HEK293 (cell line): ENCODE measurements at regions not wholly inside any gene's neighbourhood (a gene's known extent, or its start where the extent isn't known, plus 50 kb on each side); places are given as distances from the start of the nearest gene placed in this dataset.

Experiments
- CTCF ChIA-PET: fragments of 350-600 bp; formaldehyde crosslinking; extraction: SDS; loops from one replicate; lab custom pipeline; 2021; ENCODE audit warnings: antibody characterized with exemption; lab: Yijun Ruan, JAX
- POLR2A ChIA-PET: fragments of 300-600 bp; formaldehyde crosslinking; extraction: SDS; loops from one replicate; lab custom pipeline; 2020; ENCODE audit warnings: antibody characterized with exemption, inconsistent platforms; lab: Yijun Ruan, JAX
- H3K27ac ChIP-seq: fragments of 200-500 bp; sonication (Bioruptor generic); 2 replicates; pipeline ENCODE4 v1.5.1; 2014; ENCODE audit warnings: low read depth, low read length, control low read depth, inconsistent platforms; ENCODE audit errors: extremely low read depth
- H3K36me3 ChIP-seq, 2 experiments: fragments of 200-500 bp in 1 of 2; sonication (Bioruptor generic) in 1 of 2; 1 replicate in 1 of 2; 2 replicates in 1 of 2; pipeline ENCODE4 v1.5.1; 2014 to 2017; ENCODE audit warnings: inconsistent platforms in 2 of 2, low read length in 2 of 2; ENCODE audit not compliant: control insufficient read depth in 2 of 2, insufficient read depth in 1 of 2
- H3K4me1 ChIP-seq: fragments of 200-500 bp; sonication (Bioruptor generic); 2 replicates; pipeline ENCODE4 v1.5.1; 2014; ENCODE audit warnings: mild to moderate bottlenecking, low read length, inconsistent platforms; ENCODE audit not compliant: control insufficient read depth, insufficient read depth
- H3K4me3 ChIP-seq: 2 replicates; pipeline ENCODE4 v1.5.1; 2011; ENCODE audit warnings: low read depth, mild to moderate bottlenecking, control low read depth, low read length, moderate library complexity
- H3K9me3 ChIP-seq: fragments of 200-500 bp; sonication (Bioruptor generic); 2 replicates; pipeline ENCODE4 v1.5.1; 2014; ENCODE audit warnings: low read depth, low read length, inconsistent platforms; ENCODE audit not compliant: control insufficient read depth, insufficient read depth
- OVOL3 ChIP-seq: fragments of 450-650 bp; formaldehyde crosslinking; IDR thresholded peaks from 2 replicates; pipeline ENCODE4 v1.5.1; 2016; ENCODE audit warnings: missing biosample characterization, missing genetic modification characterization
- SP2 ChIP-seq: fragments of 450-650 bp; formaldehyde crosslinking; IDR thresholded peaks from 2 replicates; pipeline ENCODE4 v1.5.1; 2016; ENCODE audit warnings: missing biosample characterization, missing genetic modification characterization
- TRIM28 ChIP-seq: IDR thresholded peaks from 2 replicates; pipeline ENCODE4 v1.6.1; 2011; ENCODE audit warnings: low read length, control low read depth, borderline replicate concordance
- ZNF174 ChIP-seq: fragments of 450-650 bp; formaldehyde crosslinking; IDR thresholded peaks from 2 replicates; pipeline ENCODE4 v1.5.0; 2017; ENCODE audit warnings: missing biosample characterization, mild to moderate bottlenecking, missing genetic modification characterization
- ZNF175 ChIP-seq: fragments of 450-650 bp; formaldehyde crosslinking; IDR thresholded peaks from 2 replicates; pipeline ENCODE4 v1.5.1; 2016; ENCODE audit warnings: missing biosample characterization, missing genetic modification characterization
- ZNF2 ChIP-seq: fragments of 450-650 bp; formaldehyde crosslinking; IDR thresholded peaks from 2 replicates; pipeline ENCODE4 v1.5.1; 2016; ENCODE audit warnings: missing biosample characterization, missing genetic modification characterization
- ZNF202 ChIP-seq: fragments of 450-650 bp; formaldehyde crosslinking; IDR thresholded peaks from 2 replicates; pipeline ENCODE4 v1.5.1; 2016; ENCODE audit warnings: missing biosample characterization, missing genetic modification characterization, borderline replicate concordance
- ZNF211 ChIP-seq: fragments of 450-650 bp; formaldehyde crosslinking; IDR thresholded peaks from 2 replicates; pipeline ENCODE4 v1.5.1; 2016; ENCODE audit warnings: low read depth, missing biosample characterization, missing genetic modification characterization
- ZNF214 ChIP-seq: fragments of 450-650 bp; formaldehyde crosslinking; IDR thresholded peaks from 2 replicates; pipeline ENCODE4 v1.5.1; 2017; ENCODE audit warnings: missing biosample characterization, mild to moderate bottlenecking, missing genetic modification characterization, borderline replicate concordance
- ZNF223 ChIP-seq: fragments of 450-650 bp; formaldehyde crosslinking; IDR thresholded peaks from 2 replicates; pipeline ENCODE4 v1.5.1; 2016; ENCODE audit warnings: missing biosample characterization, missing genetic modification characterization
- ZNF292 ChIP-seq: fragments of 450-650 bp; formaldehyde crosslinking; IDR thresholded peaks from 2 replicates; pipeline ENCODE4 v1.5.1; 2016; ENCODE audit warnings: low read depth, missing biosample characterization, missing genetic modification characterization, borderline replicate concordance
- ZNF510 ChIP-seq: fragments of 450-650 bp; formaldehyde crosslinking; IDR thresholded peaks from 2 replicates; pipeline ENCODE4 v1.5.1; 2018; ENCODE audit warnings: mild to moderate bottlenecking, missing genetic modification characterization, missing biosample characterization; ENCODE audit not compliant: insufficient replicate concordance
- ZNF549 ChIP-seq: fragments of 450-650 bp; IDR thresholded peaks from 2 replicates; pipeline ENCODE4 v1.5.1; 2018; ENCODE audit warnings: missing biosample characterization, missing genetic modification characterization, mild to moderate bottlenecking, inconsistent platforms, moderate library complexity
- ZNF555 ChIP-seq: fragments of 450-650 bp; formaldehyde crosslinking; conservative IDR thresholded peaks from 2 replicates; pipeline ENCODE4 v1.5.1; 2017; ENCODE audit warnings: missing biosample characterization, mild to moderate bottlenecking, missing genetic modification characterization, inconsistent platforms
- ZNF571 ChIP-seq: fragments of 450-650 bp; formaldehyde crosslinking; IDR thresholded peaks from 2 replicates; pipeline ENCODE4 v1.5.0; 2017; ENCODE audit warnings: missing biosample characterization, missing genetic modification characterization
- ZNF629 ChIP-seq: fragments of 450-650 bp; formaldehyde crosslinking; IDR thresholded peaks from 2 replicates; pipeline ENCODE4 v1.5.1; 2017; ENCODE audit warnings: missing biosample characterization, missing genetic modification characterization
- ZNF654 ChIP-seq: fragments of 450-650 bp; formaldehyde crosslinking; IDR thresholded peaks from 2 replicates; pipeline ENCODE4 v1.5.1; 2016; ENCODE audit warnings: low read depth, missing biosample characterization, missing genetic modification characterization
- ZNF701 ChIP-seq: fragments of 450-650 bp; formaldehyde crosslinking; IDR thresholded peaks from 2 replicates; pipeline ENCODE4 v1.5.1; 2016; ENCODE audit warnings: missing biosample characterization, missing genetic modification characterization
- ZXDB ChIP-seq: fragments of 450-650 bp; formaldehyde crosslinking; IDR thresholded peaks from 2 replicates; pipeline ENCODE4 v1.5.1; 2016; ENCODE audit warnings: missing biosample characterization, missing genetic modification characterization
- TF ChIP-seq, protein P1 (sequence below): fragments of 450-650 bp; formaldehyde crosslinking; IDR thresholded peaks from 2 replicates; pipeline ENCODE4 v1.5.1; 2016; ENCODE audit warnings: missing biosample characterization, missing genetic modification characterization
- TF ChIP-seq, protein P2 (sequence below): fragments of 450-650 bp; formaldehyde crosslinking; IDR thresholded peaks from 2 replicates; pipeline ENCODE4 v1.5.1; 2016; ENCODE audit warnings: missing biosample characterization, missing genetic modification characterization
- TF ChIP-seq, protein P3 (sequence below): fragments of 450-650 bp; formaldehyde crosslinking; IDR thresholded peaks from 2 replicates; pipeline ENCODE4 v1.5.1; 2016; ENCODE audit warnings: missing biosample characterization, missing genetic modification characterization
- TF ChIP-seq, protein P4 (sequence below): fragments of 450-650 bp; formaldehyde crosslinking; IDR thresholded peaks from 2 replicates; pipeline ENCODE4 v1.5.1; 2016; ENCODE audit warnings: missing biosample characterization, missing genetic modification characterization

DNA sequence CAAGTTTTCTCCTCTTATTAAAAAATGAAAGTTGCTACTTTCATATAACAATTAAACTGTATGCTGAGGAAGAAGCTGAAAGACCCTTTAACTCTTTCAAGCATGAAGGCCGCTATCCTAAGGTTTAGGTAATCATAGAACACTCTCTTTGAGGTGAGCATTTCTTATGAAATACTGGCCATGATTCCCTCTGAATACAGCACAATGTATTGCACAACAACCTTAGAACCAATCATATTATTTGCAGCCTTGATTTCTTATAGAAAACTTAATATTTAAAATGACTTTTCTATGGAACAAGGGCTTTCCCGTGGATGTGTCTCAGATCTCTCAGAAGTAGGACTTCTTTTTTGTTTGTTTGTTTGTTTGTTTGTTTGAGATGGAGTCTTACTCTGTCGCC is 333.4 kb upstream of the TEX13C start (continued):
- TF ChIP-seq, protein P1, sequence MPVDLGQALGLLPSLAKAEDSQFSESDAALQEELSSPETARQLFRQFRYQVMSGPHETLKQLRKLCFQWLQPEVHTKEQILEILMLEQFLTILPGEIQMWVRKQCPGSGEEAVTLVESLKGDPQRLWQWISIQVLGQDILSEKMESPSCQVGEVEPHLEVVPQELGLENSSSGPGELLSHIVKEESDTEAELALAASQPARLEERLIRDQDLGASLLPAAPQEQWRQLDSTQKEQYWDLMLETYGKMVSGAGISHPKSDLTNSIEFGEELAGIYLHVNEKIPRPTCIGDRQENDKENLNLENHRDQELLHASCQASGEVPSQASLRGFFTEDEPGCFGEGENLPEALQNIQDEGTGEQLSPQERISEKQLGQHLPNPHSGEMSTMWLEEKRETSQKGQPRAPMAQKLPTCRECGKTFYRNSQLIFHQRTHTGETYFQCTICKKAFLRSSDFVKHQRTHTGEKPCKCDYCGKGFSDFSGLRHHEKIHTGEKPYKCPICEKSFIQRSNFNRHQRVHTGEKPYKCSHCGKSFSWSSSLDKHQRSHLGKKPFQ, result no peak
- no peak for TF ChIP-seq ZNF555 (tag by site-specific recombination)

DNA sequence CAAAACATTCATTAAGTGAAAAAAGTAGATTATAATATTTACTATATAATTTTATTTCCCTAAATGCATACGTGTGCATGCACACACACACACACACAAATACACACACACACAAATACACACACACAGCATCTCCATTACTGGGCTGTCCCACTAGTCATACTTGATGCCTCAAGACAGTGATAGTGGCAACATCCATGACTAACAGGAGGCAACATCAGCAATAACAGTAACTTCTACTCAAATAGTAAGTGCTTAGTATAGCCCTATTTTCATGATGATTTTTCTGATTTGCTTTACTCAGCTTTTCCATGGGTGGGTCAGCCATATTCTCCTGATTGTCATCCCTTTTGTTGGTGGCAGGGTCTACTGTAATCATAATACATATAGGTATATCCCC is 325.9 kb upstream of the TEX13C start:
- Histone ChIP-seq H3K36me3 (no peaks in the 10 kb centered on the region), H3K9me3 (no peaks in the 10 kb centered on the region), H3K4me3 (no peak overlapping the region), H3K4me1 (no peaks in the 10 kb centered on the region), H3K27ac (no peak overlapping the region)
- ChIA-PET POLR2A (no interaction called here), CTCF (interaction anchor here (0.6 kb wide), 1 partner anchor 1536 kb away, joined by 3 read pairs; no protein-coding TSS in a partner anchor)
- TF ChIP-seq ZNF510 (tag by site-specific recombination), result no peak
- no peak for TF ChIP-seq ZNF202 (tag by site-specific recombination)

DNA sequence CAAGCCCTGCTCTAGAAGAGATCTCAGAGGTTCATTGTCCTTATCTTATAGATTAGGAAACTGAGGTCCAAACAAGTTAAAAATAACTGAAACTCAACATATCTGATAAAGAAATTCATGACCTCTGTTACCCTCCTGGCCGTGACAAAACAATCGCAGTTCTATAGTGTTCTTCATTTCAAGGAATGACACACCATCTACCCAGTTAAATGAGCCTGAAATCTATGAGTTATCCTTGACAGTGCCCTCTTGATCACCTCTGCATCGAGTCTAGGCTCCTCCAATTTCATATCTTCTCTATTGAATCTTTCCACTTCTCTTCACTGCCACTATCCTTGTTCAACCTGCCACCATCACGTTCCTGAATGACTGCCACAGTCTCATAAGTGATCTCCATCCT is 325.3 kb upstream of the TEX13C start:
- H3K4me3 ChIP-seq, result no peak overlapping the region
- H3K27ac ChIP-seq, result no peak overlapping the region
- CTCF ChIA-PET, result no interaction called here
- no peaks in the 10 kb centered on the region for H3K9me3 ChIP-seq
- POLR2A ChIA-PET, result no interaction called here
- H3K36me3 ChIP-seq, result no peaks in the 10 kb centered on the region
- no peak for TF ChIP-seq ZNF549 (tag by site-specific recombination)
- TF ChIP-seq, protein P2, sequence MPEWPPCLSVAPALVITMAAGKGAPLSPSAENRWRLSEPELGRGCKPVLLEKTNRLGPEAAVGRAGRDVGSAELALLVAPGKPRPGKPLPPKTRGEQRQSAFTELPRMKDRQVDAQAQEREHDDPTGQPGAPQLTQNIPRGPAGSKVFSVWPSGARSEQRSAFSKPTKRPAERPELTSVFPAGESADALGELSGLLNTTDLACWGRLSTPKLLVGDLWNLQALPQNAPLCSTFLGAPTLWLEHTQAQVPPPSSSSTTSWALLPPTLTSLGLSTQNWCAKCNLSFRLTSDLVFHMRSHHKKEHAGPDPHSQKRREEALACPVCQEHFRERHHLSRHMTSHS (tag by site-specific recombination), result no peak
- TF ChIP-seq, protein P3, sequence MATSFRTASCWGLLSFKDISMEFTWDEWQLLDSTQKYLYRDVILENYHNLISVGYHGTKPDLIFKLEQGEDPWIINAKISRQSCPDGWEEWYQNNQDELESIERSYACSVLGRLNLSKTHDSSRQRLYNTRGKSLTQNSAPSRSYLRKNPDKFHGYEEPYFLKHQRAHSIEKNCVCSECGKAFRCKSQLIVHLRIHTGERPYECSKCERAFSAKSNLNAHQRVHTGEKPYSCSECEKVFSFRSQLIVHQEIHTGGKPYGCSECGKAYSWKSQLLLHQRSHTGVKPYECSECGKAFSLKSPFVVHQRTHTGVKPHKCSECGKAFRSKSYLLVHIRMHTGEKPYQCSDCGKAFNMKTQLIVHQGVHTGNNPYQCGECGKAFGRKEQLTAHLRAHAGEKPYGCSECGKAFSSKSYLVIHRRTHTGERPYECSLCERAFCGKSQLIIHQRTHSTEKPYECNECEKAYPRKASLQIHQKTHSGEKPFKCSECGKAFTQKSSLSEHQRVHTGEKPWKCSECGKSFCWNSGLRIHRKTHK (tag by site-specific recombination), result no peak
- TF ChIP-seq ZNF174 (tag by site-specific recombination), result no peak
- TF ChIP-seq, protein P4, sequence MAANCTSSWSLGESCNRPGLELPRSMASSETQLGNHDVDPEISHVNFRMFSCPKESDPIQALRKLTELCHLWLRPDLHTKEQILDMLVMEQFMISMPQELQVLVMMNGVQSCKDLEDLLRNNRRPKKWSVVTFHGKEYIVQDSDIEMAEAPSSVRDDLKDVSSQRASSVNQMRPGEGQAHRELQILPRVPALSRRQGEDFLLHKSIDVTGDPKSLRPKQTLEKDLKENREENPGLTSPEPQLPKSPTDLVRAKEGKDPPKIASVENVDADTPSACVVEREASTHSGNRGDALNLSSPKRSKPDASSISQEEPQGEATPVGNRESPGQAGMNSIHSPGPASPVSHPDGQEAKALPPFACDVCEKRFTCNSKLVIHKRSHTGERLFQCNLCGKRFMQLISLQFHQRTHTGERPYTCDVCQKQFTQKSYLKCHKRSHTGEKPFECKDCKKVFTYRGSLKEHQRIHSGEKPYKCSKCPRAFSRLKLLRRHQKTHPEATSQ, result no peak
- no peaks in the 10 kb centered on the region for H3K4me1 ChIP-seq

DNA sequence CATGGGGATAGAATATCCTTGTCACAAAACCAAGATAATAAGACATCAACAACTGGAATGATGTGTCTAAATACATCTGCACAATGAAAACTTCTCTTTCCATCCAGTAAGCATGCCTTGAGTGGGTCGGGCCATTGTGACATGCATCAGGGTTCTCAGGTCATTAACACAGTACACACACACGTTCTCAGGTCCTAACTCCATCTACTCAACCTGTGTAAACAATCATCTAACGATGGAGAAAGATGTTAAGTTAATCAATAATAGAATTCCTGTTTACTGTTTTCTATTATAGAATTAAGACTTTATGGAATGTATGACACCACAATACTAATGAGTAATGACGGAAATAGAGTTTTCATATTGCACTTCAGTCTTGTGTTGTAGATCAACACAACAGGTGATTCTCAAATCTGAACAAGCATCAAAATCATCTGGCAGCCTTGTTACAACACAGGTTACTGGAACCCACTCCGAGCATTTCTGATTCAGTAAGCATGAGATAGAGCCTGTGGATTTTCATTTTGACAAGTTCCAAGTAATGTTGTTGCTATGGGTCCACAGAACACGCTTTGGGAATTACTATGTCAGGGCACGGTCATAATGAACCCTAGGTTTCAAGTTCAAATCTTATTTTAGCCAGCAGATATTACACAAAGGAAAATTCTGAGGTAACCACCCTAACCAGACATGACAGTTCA is 315.8 kb upstream of the TEX13C start:
- Histone ChIP-seq H3K4me3 (no peak overlapping the region), H3K27ac (no peak overlapping the region), H3K9me3 (no peaks in the 10 kb centered on the region), H3K4me1 (no peaks in the 10 kb centered on the region), H3K36me3 (no peaks in the 10 kb centered on the region)
- ChIA-PET POLR2A (no interaction called here), CTCF (no interaction called here)
- TF ChIP-seq ZNF292 (tag by site-specific recombination) (no peak), ZNF214 (tag by site-specific recombination) (no peak), OVOL3 (tag by site-specific recombination) (no peak), ZNF223 (tag by site-specific recombination) (no peak), ZXDB (tag by site-specific recombination) (no peak), ZNF571 (tag by site-specific recombination) (no peak), ZNF629 (no peak), TRIM28 (no peak), ZNF510 (tag by site-specific recombination) (no peak), ZNF175 (no peak), ZNF211 (tag by site-specific recombination) (no peak), ZNF701 (tag by site-specific recombination) (no peak), ZNF2 (tag by site-specific recombination) (no peak), SP2 (tag by site-specific recombination) (no peak), ZNF654 (tag by site-specific recombination) (no peak)
